Upper lobe of left lung (tissue), 4 donors: ENCODE measurements at regions not wholly inside any gene's neighbourhood (a gene's known extent, or its start where the extent isn't known, plus 50 kb on each side); places are given as distances from the start of the nearest gene placed in this dataset.
"Not testable (repeated sequence)": the region's sequence is repeated elsewhere in the genome, so short reads cannot be mapped to it uniquely, and the experiment has no call there.

Source experiments
- POLR2A ChIP-seq, 4 donors: fragments of 450-650 bp; IDR thresholded peaks; one replicate each; pipeline ENCODE4 v1.5.1; 2016 to 2017; ENCODE audit warnings: antibody characterized with exemption in 4 of 4, mild to moderate bottlenecking in 2 of 4
- TF ChIP-seq, protein P1 (sequence below), 6 experiments: fragments of 450-650 bp in 4 of 6; fragments of 200-600 bp in 2 of 6; sonication (generic) in 2 of 6; IDR thresholded peaks; one replicate each; pipeline ENCODE4 v1.5.1; 2016 to 2019; ENCODE audit warnings: antibody characterized with exemption in 6 of 6

DNA sequence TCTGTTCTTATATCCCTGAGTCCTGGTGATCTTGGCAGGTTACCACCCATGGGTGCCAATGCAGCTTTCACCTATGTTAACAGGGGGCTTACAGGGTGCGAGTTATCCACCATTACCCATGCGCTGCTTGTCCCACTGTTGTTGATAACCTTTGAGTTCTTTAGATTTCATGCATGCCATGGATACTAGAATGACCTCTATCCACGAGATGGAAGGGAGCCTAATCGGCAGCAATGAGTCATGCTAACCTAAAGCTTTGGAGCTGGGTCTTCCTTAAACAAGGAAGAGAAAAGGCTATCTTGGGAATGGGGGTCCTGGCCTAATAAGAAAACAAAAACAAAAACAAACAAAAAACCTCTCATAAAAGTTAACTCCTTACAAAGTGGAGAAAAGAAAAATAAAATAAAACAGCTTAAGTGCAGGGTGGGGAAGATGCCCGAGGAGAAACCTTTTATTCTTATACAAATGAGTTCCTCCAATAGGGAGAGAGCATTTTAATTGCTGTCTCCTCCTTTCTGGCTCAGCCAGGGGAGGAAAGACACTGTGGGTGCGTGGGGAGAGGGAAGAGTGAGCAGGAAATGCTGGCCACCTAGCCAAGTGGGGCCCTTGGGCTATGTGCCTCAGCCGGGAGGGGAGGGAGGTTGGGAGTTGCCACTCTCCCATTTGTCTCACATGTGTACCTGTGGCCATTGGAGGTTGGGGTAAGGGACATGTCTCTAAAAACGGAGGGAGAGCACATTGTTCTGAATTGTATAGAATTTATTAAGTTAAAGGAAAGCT lies 571.7 kb upstream of the TPTE start:
- TF ChIP-seq, protein P1, sequence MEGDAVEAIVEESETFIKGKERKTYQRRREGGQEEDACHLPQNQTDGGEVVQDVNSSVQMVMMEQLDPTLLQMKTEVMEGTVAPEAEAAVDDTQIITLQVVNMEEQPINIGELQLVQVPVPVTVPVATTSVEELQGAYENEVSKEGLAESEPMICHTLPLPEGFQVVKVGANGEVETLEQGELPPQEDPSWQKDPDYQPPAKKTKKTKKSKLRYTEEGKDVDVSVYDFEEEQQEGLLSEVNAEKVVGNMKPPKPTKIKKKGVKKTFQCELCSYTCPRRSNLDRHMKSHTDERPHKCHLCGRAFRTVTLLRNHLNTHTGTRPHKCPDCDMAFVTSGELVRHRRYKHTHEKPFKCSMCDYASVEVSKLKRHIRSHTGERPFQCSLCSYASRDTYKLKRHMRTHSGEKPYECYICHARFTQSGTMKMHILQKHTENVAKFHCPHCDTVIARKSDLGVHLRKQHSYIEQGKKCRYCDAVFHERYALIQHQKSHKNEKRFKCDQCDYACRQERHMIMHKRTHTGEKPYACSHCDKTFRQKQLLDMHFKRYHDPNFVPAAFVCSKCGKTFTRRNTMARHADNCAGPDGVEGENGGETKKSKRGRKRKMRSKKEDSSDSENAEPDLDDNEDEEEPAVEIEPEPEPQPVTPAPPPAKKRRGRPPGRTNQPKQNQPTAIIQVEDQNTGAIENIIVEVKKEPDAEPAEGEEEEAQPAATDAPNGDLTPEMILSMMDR (IDR thresholded peaks at IDR 0.05), result not testable (repeated sequence)
- not testable (repeated sequence) for TF ChIP-seq POLR2A (IDR thresholded peaks at IDR 0.05)
